ENCODE measurements at regions not wholly inside any gene's neighbourhood (a gene's known extent, or its start where the extent isn't known, plus 50 kb on each side); places are given as distances from the start of the nearest gene placed in this dataset.
"Not testable (repeated sequence)": the region's sequence is repeated elsewhere in the genome, so short reads cannot be mapped to it uniquely, and the experiment has no call there.

GRCh38 chr2:210859314-210859713, 302.9 kb downstream of the CPS1 start:
- no peak for TF ChIP-seq CTCF (conservative IDR thresholded peaks at IDR 0.05; ENCODE audit: low read depth, low read length)
- H3K4me3 ChIP-seq (ENCODE audit: low read depth, low read length), result no peak overlapping the region
- no peak for DNase-seq (ENCODE audit: low read depth)

- DNase-seq (ENCODE audit: low read depth), result no peak
- H3K4me3 ChIP-seq (ENCODE audit: low read depth, low read length), result no peak overlapping the region
- TF ChIP-seq CTCF (conservative IDR thresholded peaks at IDR 0.05; ENCODE audit: low read depth, low read length), result no peak
These were observed 303.9 kb downstream of the CPS1 start for GRCh38 chr2:210860276-210860675.

GRCh38 chr2:210861038-210861665, 304.8 kb downstream of the CPS1 start:
- TF ChIP-seq CTCF (conservative IDR thresholded peaks at IDR 0.05; ENCODE audit: low read depth, low read length), result no peak
- H3K4me3 ChIP-seq (ENCODE audit: low read depth, low read length), result no peak overlapping the region
- DNase-seq (ENCODE audit: low read depth), result no peak

DNA sequence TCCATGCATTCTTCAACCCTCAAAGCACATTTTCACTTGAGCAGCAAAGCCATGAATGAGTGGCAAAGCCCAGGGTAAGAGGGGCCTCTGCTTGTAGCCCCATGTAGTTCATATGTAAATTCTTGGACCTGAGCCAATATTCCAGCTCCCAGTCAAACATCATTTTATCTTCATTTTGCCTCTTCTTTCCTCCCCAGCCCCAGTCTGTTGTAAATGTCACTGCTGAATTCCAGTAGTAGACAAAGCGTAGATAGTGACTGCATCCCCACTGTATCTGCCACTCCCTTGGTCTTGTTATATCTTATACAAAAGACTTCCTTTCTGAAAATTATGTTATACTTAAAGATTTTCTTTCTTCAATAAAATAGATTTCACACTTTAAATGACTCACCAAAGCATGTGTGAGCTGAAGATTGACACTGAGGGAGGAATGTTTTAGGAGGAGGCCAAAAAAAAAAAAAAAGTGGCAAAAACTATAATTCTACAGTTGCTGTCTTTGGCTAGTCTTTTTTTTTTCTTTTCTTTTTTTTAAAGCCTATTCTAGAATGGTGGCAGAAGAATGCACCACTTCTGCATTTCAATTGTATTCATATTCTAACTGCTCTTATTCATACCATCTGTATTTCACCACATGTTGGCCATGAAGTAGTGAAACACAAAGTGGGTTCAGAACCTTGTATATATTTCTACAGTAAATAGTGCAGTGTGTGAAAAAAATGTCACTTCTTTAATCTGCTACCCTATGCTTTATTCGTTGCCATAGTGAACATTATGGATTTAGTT, 306.1 kb downstream of the CPS1 start:
- TF ChIP-seq CTCF (conservative IDR thresholded peaks at IDR 0.05; ENCODE audit: low read depth, low read length), result no peak
- no peak overlapping the region for H3K4me3 ChIP-seq (ENCODE audit: low read depth, low read length)
- DNase-seq (ENCODE audit: low read depth), result no peak

DNA sequence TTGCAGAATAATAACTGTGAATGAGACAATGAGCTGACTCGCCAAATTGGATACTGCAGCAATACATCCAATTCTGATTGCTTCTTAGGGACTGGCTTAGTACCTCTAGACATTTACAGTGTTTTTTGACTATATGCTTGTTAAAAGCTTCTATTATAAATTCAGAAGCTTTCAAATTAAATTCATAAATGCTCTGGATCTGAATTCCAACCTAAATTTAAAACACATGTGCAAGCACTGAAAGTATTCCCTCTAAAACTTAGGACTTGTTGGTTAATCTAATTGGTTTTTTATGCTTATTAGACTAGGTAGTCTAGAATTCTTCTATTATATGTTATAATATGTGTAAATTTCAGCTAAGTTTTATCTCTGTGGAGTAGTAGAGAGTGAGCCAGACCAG, 306.9 kb downstream of the CPS1 start:
- no peak overlapping the region for H3K4me3 ChIP-seq (ENCODE audit: low read depth, low read length)
- DNase-seq (ENCODE audit: low read depth), result no peak
- no peak for TF ChIP-seq CTCF (conservative IDR thresholded peaks at IDR 0.05; ENCODE audit: low read depth, low read length)

- DNase-seq (ENCODE audit: low read depth); H3K4me3 ChIP-seq (ENCODE audit: low read depth, low read length): not testable (repeated sequence)
These were observed 315.2 kb downstream of the CPS1 start for GRCh38 chr2:210871566-210871965.

- no peak for TF ChIP-seq CTCF (conservative IDR thresholded peaks at IDR 0.05; ENCODE audit: low read depth, low read length)
- H3K4me3 ChIP-seq (ENCODE audit: low read depth, low read length), result no peak overlapping the region
- no peak for DNase-seq (ENCODE audit: low read depth)
These were observed 317.2 kb downstream of the CPS1 start for GRCh38 chr2:210873631-210874030.
